ENCODE measurements at regions not wholly inside any gene's neighbourhood (a gene's known extent, or its start where the extent isn't known, plus 50 kb on each side); places are given as distances from the start of the nearest gene placed in this dataset.

GRCh38 chr10:124223711-124224085 lies 130.3 kb upstream of the CHST15 start:
- Histone ChIP-seq H3K27me3 (ENCODE audit: control insufficient read depth, insufficient read depth, low read length) (no peaks in the 10 kb centered on the region), H3K27ac (ENCODE audit: insufficient read depth, low read length) (no peak overlapping the region), H3K79me2 (ENCODE audit: control insufficient read depth, insufficient read depth, low read length) (no peaks in the 10 kb centered on the region), H3K4me3 (replicated peaks in 1 of 4; ENCODE audit: control extremely low read depth in 1 of 4, insufficient read depth in 1 of 4, low read depth in 3 of 4, low read length in 4 of 4) (no peak overlapping the region), H3K9ac (ENCODE audit: insufficient read depth, low read length) (no peak overlapping the region), H3K36me3 (ENCODE audit: control insufficient read depth, insufficient read depth, low read length) (no peaks in the 10 kb centered on the region), H2AFZ (ENCODE audit: low read length) (no peak overlapping the region), H4K20me1 (ENCODE audit: control insufficient read depth, extremely low read depth, insufficient read depth, low read length) (no peaks in the 10 kb centered on the region), H3K4me1 (ENCODE audit: control insufficient read depth, extremely low read depth, insufficient read depth, low read length) (no peaks in the 10 kb centered on the region), H3K9me3 (ENCODE audit: control insufficient read depth, insufficient read depth, low read depth, low read length) (no peaks in the 10 kb centered on the region), H3K4me2 (ENCODE audit: extremely low read depth, insufficient read depth, low read length) (no peak overlapping the region)
- TF ChIP-seq CTCF (conservative IDR thresholded peaks at IDR 0.05 in 1 of 2, IDR thresholded peaks at IDR 0.05 in 1 of 2; ENCODE audit: low read depth in 1 of 2, low read length in 2 of 2), result no peak
- TF ChIP-seq EZH2 (IDR thresholded peaks at IDR 0.05; ENCODE audit: low read length, missing control alignments), result no peak
- no peak for DNase-seq (ENCODE audit: low read depth in 2 of 2)

- TF ChIP-seq CTCF (conservative IDR thresholded peaks at IDR 0.05 in 1 of 2, IDR thresholded peaks at IDR 0.05 in 1 of 2; ENCODE audit: low read depth in 1 of 2, low read length in 2 of 2) (no peak), EZH2 (IDR thresholded peaks at IDR 0.05; ENCODE audit: low read length, missing control alignments) (no peak)
- no peak overlapping the region for H3K4me2 ChIP-seq (ENCODE audit: extremely low read depth, insufficient read depth, low read length)
- no peaks in the 10 kb centered on the region for H3K27me3 ChIP-seq (ENCODE audit: control insufficient read depth, insufficient read depth, low read length)
- H3K27ac ChIP-seq (ENCODE audit: insufficient read depth, low read length), result no peak overlapping the region
- H3K4me1 ChIP-seq (ENCODE audit: control insufficient read depth, extremely low read depth, insufficient read depth, low read length), result no peaks in the 10 kb centered on the region
- H3K9me3 ChIP-seq (ENCODE audit: control insufficient read depth, insufficient read depth, low read depth, low read length), result no peaks in the 10 kb centered on the region
- H2AFZ ChIP-seq (ENCODE audit: low read length), result no peak overlapping the region
- H3K9ac ChIP-seq (ENCODE audit: insufficient read depth, low read length), result no peak overlapping the region
- H3K36me3 ChIP-seq (ENCODE audit: control insufficient read depth, insufficient read depth, low read length), result no peaks in the 10 kb centered on the region
- H4K20me1 ChIP-seq (ENCODE audit: control insufficient read depth, extremely low read depth, insufficient read depth, low read length), result no peaks in the 10 kb centered on the region
- no peak for DNase-seq (ENCODE audit: low read depth in 2 of 2)
- H3K79me2 ChIP-seq (ENCODE audit: control insufficient read depth, insufficient read depth, low read length), result no peaks in the 10 kb centered on the region
- H3K4me3 ChIP-seq (replicated peaks in 1 of 4; ENCODE audit: control extremely low read depth in 1 of 4, insufficient read depth in 1 of 4, low read depth in 3 of 4, low read length in 4 of 4), result no peak overlapping the region
These were observed 129.8 kb upstream of the CHST15 start for GRCh38 chr10:124222988-124223710.

- Histone ChIP-seq H3K4me3 (replicated peaks in 1 of 4; ENCODE audit: control extremely low read depth in 1 of 4, insufficient read depth in 1 of 4, low read depth in 3 of 4, low read length in 4 of 4) (no peak overlapping the region), H3K9me3 (ENCODE audit: control insufficient read depth, insufficient read depth, low read depth, low read length) (no peaks in the 10 kb centered on the region), H4K20me1 (ENCODE audit: control insufficient read depth, extremely low read depth, insufficient read depth, low read length) (no peaks in the 10 kb centered on the region), H3K9ac (ENCODE audit: insufficient read depth, low read length) (no peak overlapping the region), H3K4me2 (ENCODE audit: extremely low read depth, insufficient read depth, low read length) (no peak overlapping the region), H3K36me3 (ENCODE audit: control insufficient read depth, insufficient read depth, low read length) (no peaks in the 10 kb centered on the region), H3K4me1 (ENCODE audit: control insufficient read depth, extremely low read depth, insufficient read depth, low read length) (no peaks in the 10 kb centered on the region), H3K79me2 (ENCODE audit: control insufficient read depth, insufficient read depth, low read length) (no peaks in the 10 kb centered on the region), H3K27me3 (ENCODE audit: control insufficient read depth, insufficient read depth, low read length) (no peaks in the 10 kb centered on the region), H2AFZ (ENCODE audit: low read length) (no peak overlapping the region), H3K27ac (ENCODE audit: insufficient read depth, low read length) (no peak overlapping the region)
- no peak for TF ChIP-seq CTCF (conservative IDR thresholded peaks at IDR 0.05 in 1 of 2, IDR thresholded peaks at IDR 0.05 in 1 of 2; ENCODE audit: low read depth in 1 of 2, low read length in 2 of 2)
- no peak for TF ChIP-seq EZH2 (IDR thresholded peaks at IDR 0.05; ENCODE audit: low read length, missing control alignments)
- no peak for DNase-seq (ENCODE audit: low read depth in 2 of 2)
These were observed 129.1 kb upstream of the CHST15 start for GRCh38 chr10:124222318-124222987.

Measured in fibroblast of lung (primary cell).